Stomach (tissue), 8 donors: ENCODE measurements at regions not wholly inside any gene's neighbourhood (a gene's known extent, or its start where the extent isn't known, plus 50 kb on each side); places are given as distances from the start of the nearest gene placed in this dataset.

Experiments
- DNase-seq, 2 donors: peaks; one replicate each; pipeline versions ENCODE4 v3.0.0 to v3.0.0-alpha.2; 2013 to 2019
- H3K27ac ChIP-seq, 5 donors: fragments of 200-600 bp in 4 of 5; sonication (generic) in 4 of 5; one replicate each; pipeline ENCODE4 v1.5.1; 2013 to 2019; ENCODE audit warnings: mild to moderate bottlenecking in 1 of 5, moderate library complexity in 1 of 5
- H3K27me3 ChIP-seq, 3 donors: fragments of 200-600 bp; sonication (generic); one replicate each; pipeline ENCODE4 v1.5.1; 2017 to 2019; ENCODE audit warnings: mixed run types in 1 of 3
- H3K36me3 ChIP-seq, 4 donors: fragments of 200-600 bp; sonication (generic); 1 replicate in 3 of 4; 2 replicates in 1 of 4; pipeline ENCODE4 v1.5.1; 2016 to 2019
- H3K4me1 ChIP-seq, 4 donors: fragments of 200-600 bp; sonication (generic); one replicate each; pipeline ENCODE4 v1.5.1; 2016 to 2019
- H3K4me3 ChIP-seq, 4 donors: fragments of 200-600 bp; sonication (generic) in 3 of 4; one replicate each; pipeline ENCODE4 v1.5.1; 2016 to 2019; ENCODE audit warnings: mild to moderate bottlenecking in 1 of 4
- H3K9me3 ChIP-seq, 4 donors: fragments of 200-600 bp; sonication (generic); one replicate each; pipeline ENCODE4 v1.5.1; 2016 to 2019
- CTCF ChIP-seq, 7 experiments: fragments of 450-650 bp in 4 of 7; fragments of 200-600 bp in 3 of 7; sonication (generic) in 3 of 7; IDR thresholded peaks; one replicate each; pipeline ENCODE4 v1.5.1; 2016 to 2019; ENCODE audit warnings: antibody characterized with exemption in 7 of 7, control low read depth in 2 of 7, mild to moderate bottlenecking in 1 of 7
- EP300 ChIP-seq: sonication (generic); formaldehyde crosslinking; IDR thresholded peaks from one replicate; pipeline ENCODE4 v1.6.1; 2017; ENCODE audit warnings: antibody characterized with exemption
- POLR2A ChIP-seq, 4 donors: fragments of 450-650 bp; IDR thresholded peaks; one replicate each; pipeline ENCODE4 v1.6.1; 2016; ENCODE audit warnings: antibody characterized with exemption in 4 of 4, control low read depth in 2 of 4, mild to moderate bottlenecking in 1 of 4, moderate library complexity in 1 of 4
- POLR2AphosphoS5 ChIP-seq, 3 donors: sonication (generic); formaldehyde crosslinking; IDR thresholded peaks; one replicate each; pipeline ENCODE4 v1.6.1; 2016; ENCODE audit warnings: antibody characterized with exemption in 3 of 3
- WGBS, 5 donors: extraction: QIAGEN DNeasy Blood & Tissue Kit in 3 of 5; methylation state at CpG; one replicate each; pipeline versions ENCODE4 v1.1.5 to v1.1.7; 2013 to 2018; 5-methylcytosine and 5-hydroxymethylcytosine counted together
- intact Hi-C: fragments of 100-400 bp; cut with DNase I; formaldehyde crosslinking; loops from one replicate; pipeline ENCODE4 v1.15.1; 2023; ENCODE audit warnings: low total_unique reads
- donor health status: healthy with polysubstance abuse.
- donor health status: Bipolar disorder and iron deficiency.
- donor health status: healthy.

GRCh38 chr13:86201477-86201876 is 402.3 kb upstream of the SLITRK6 start:
- 38 to 54% (median 41%) methylated on average over 2 of the region's 2 CpGs for whole genome bisulfite sequencing, 5 donors
- Histone ChIP-seq H3K36me3 (no peaks in the 10 kb centered on the region), H3K4me3 (no peak overlapping the region), H3K27ac (no peak overlapping the region), H3K4me1 (no peaks in the 10 kb centered on the region), H3K27me3 (no peaks in the 10 kb centered on the region), H3K9me3 (peaks cover 0 to 10% (median 0%) of the 10 kb centered on the region in 4 donors)
- DNase-seq, result no peak
- TF ChIP-seq POLR2A (IDR thresholded peaks at IDR 0.05) (no peak), CTCF (IDR thresholded peaks at IDR 0.05) (no peak), POLR2AphosphoS5 (IDR thresholded peaks at IDR 0.05) (no peak), EP300 (no peak)
- intact Hi-C loops, result no loop called here

DNA sequence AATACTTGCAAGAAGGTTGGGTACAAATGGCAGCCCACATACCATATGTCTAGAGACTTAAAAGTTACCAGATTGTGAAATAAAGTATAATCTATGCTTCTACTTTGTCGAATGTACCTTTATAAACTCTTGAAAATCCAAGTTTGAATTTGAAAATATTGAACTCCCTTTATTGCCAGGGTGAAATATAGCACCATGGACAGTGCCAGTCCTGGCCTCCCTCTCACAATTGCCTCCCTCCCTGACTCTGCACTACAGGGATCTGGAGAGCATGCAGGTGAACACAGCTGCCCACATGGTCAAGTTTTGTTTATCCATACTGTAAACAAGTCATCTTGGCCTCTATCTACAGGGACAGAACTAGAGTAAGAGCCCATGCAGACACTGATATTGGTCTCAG is 394.1 kb upstream of the SLITRK6 start:
- WGBS, 5 donors, result 30 to 73% (median 51%) methylated on average over 1 of the region's 1 CpG
- TF ChIP-seq EP300 (no peak), POLR2A (IDR thresholded peaks at IDR 0.05) (no peak), POLR2AphosphoS5 (IDR thresholded peaks at IDR 0.05) (no peak), CTCF (IDR thresholded peaks at IDR 0.05) (no peak)
- H3K9me3 ChIP-seq, result peaks cover 0 to 11% (median 4%) of the 10 kb centered on the region in 4 donors

GRCh38 chr13:86188170-86188569 is 389.0 kb upstream of the SLITRK6 start:
- 82 to 95% (median 88%) methylated on average over 3 to 4 of the region's 4 CpGs for WGBS, 5 donors
- Histone ChIP-seq H3K27ac (no peak overlapping the region), H3K9me3 (peaks cover 0 to 44% (median 7%) of the 10 kb centered on the region in 4 donors), H3K27me3 (no peaks in the 10 kb centered on the region), H3K4me1 (no peaks in the 10 kb centered on the region), H3K36me3 (no peaks in the 10 kb centered on the region), H3K4me3 (no peak overlapping the region)
- no peak for DNase-seq
- TF ChIP-seq POLR2A (IDR thresholded peaks at IDR 0.05) (no peak), CTCF (IDR thresholded peaks at IDR 0.05) (no peak), POLR2AphosphoS5 (IDR thresholded peaks at IDR 0.05) (no peak), EP300 (no peak)
- intact Hi-C loops, result no loop called here

More for the DNA sequence above, 394.1 kb upstream of the SLITRK6 start:
- Histone ChIP-seq H3K27me3 (no peaks in the 10 kb centered on the region), H3K36me3 (no peaks in the 10 kb centered on the region), H3K4me3 (no peak overlapping the region), H3K27ac (no peak overlapping the region), H3K4me1 (no peaks in the 10 kb centered on the region)
- DNase-seq, result no peak
- intact Hi-C loops, result no loop called here

GRCh38 chr13:86185636-86186035 is 386.4 kb upstream of the SLITRK6 start:
- H3K27ac ChIP-seq, result no peak overlapping the region
- no peak overlapping the region for H3K4me3 ChIP-seq
- no peaks in the 10 kb centered on the region for H3K4me1 ChIP-seq
- H3K36me3 ChIP-seq, result no peaks in the 10 kb centered on the region
- TF ChIP-seq CTCF (IDR thresholded peaks at IDR 0.05), result no peak
- WGBS, 5 donors, result 61 to 78% (median 67%) methylated on average over 5 of the region's 5 CpGs
- peaks cover 0 to 59% (median 14%) of the 10 kb centered on the region in 4 donors for H3K9me3 ChIP-seq
- H3K27me3 ChIP-seq, result no peaks in the 10 kb centered on the region
- no peak for DNase-seq
- intact Hi-C loops, result no loop called here
